Femur (tissue), 1 donor: ENCODE measurements at regions not wholly inside any gene's neighbourhood (a gene's known extent, or its start where the extent isn't known, plus 50 kb on each side); places are given as distances from the start of the nearest gene placed in this dataset.
A peak's percentile ranks its signal among the peaks of the same experiment; 100 is the strongest.
"Not testable (repeated sequence)": the region's sequence is repeated elsewhere in the genome, so short reads cannot be mapped to it uniquely, and the experiment has no call there.

Source experiments
- DNase-seq: peaks from one replicate; pipeline ENCODE4 v3.0.0-alpha.2; 2017

GRCh38 chr7:67918158-67918557, 921.5 kb downstream of the TYW1 start:
- DNase-seq = no peak

- no peak for DNase-seq
Measured at GRCh38 chr7:67923286-67923685, 926.7 kb downstream of the TYW1 start.

GRCh38 chr7:67928141-67928540, 931.5 kb downstream of the TYW1 start:
- no peak for DNase-seq

GRCh38 chr7:67936447-67936846, 939.8 kb downstream of the TYW1 start:
- DNase-seq = not testable (repeated sequence)

- DNase-seq = no peak
Measured at GRCh38 chr7:67940400-67940799, 943.8 kb downstream of the TYW1 start.

- no peak for DNase-seq
Measured at GRCh38 chr7:67947191-67947590, 950.6 kb downstream of the TYW1 start.

GRCh38 chr7:67947646-67948045, 951.0 kb downstream of the TYW1 start:
- peak; percentile 35 for DNase-seq

- no peak for DNase-seq
Measured at GRCh38 chr7:67950321-67951083, 953.9 kb downstream of the TYW1 start.

- peak; percentile 16 for DNase-seq
Measured at GRCh38 chr7:67955061-67955460, 958.4 kb downstream of the TYW1 start.

- no peak for DNase-seq
Measured at GRCh38 chr7:67962863-67963262, 966.2 kb downstream of the TYW1 start.

- no peak for DNase-seq
Measured at GRCh38 chr7:67976490-67976889, 979.9 kb downstream of the TYW1 start.

GRCh38 chr7:67983486-67983885, 986.9 kb downstream of the TYW1 start:
- DNase-seq = no peak

GRCh38 chr7:67984326-67984725, 987.7 kb downstream of the TYW1 start:
- DNase-seq = no peak

- no peak for DNase-seq
Measured at GRCh38 chr7:67989142-67989541, 992.5 kb downstream of the TYW1 start.

- DNase-seq = no peak
Measured at GRCh38 chr7:67990003-67990402, 993.4 kb downstream of the TYW1 start.

GRCh38 chr7:67990716-67991115, 994.1 kb downstream of the TYW1 start:
- no peak for DNase-seq

- no peak for DNase-seq
Measured at GRCh38 chr7:67992287-67992686, 995.7 kb downstream of the TYW1 start.

- no peak for DNase-seq
Measured at GRCh38 chr7:68005992-68006391, 1009.4 kb downstream of the TYW1 start.

- DNase-seq = no peak
Measured at GRCh38 chr7:68006619-68007018, 1010.0 kb downstream of the TYW1 start.

- no peak for DNase-seq
Measured at GRCh38 chr7:68009716-68010115, 1013.1 kb downstream of the TYW1 start.

GRCh38 chr7:68014031-68014736, 1017.6 kb downstream of the TYW1 start:
- DNase-seq = no peak

- no peak for DNase-seq
Measured at GRCh38 chr7:68015122-68015977, 1018.7 kb downstream of the TYW1 start.

- DNase-seq = no peak
Measured at GRCh38 chr7:68015978-68016532, 1019.4 kb downstream of the TYW1 start.
